SIG-M5 treated with dmso at 0.1 percent for 504 hours (cell line): ENCODE measurements at regions not wholly inside any gene's neighbourhood (a gene's known extent, or its start where the extent isn't known, plus 50 kb on each side); places are given as distances from the start of the nearest gene placed in this dataset.
"Not testable (repeated sequence)": the region's sequence is repeated elsewhere in the genome, so short reads cannot be mapped to it uniquely, and the experiment has no call there.

Experiments
- DNase-seq: peaks from one replicate; lab custom pipeline; 2025; ENCODE audit not compliant: unreplicated experiment; lab: John Stamatoyannopoulos, UW

- not testable (repeated sequence) for DNase-seq
These were observed 318.1 kb upstream of the FRG1 start for GRCh38 chr4:189622574-189622973.

GRCh38 chr4:189627041-189627440 lies 313.6 kb upstream of the FRG1 start:
- not testable (repeated sequence) for DNase-seq

GRCh38 chr4:189629733-189630132 lies 310.9 kb upstream of the FRG1 start:
- not testable (repeated sequence) for DNase-seq

- not testable (repeated sequence) for DNase-seq
These were observed 309.6 kb upstream of the FRG1 start for GRCh38 chr4:189630913-189631567.

- not testable (repeated sequence) for DNase-seq
These were observed 309.1 kb upstream of the FRG1 start for GRCh38 chr4:189631568-189631916.

- DNase-seq = not testable (repeated sequence)
These were observed 290.2 kb upstream of the FRG1 start for GRCh38 chr4:189650436-189650835.

- not testable (repeated sequence) for DNase-seq
These were observed 287.5 kb upstream of the FRG1 start for GRCh38 chr4:189653130-189653653.

- DNase-seq = not testable (repeated sequence)
These were observed 286.7 kb upstream of the FRG1 start for GRCh38 chr4:189653983-189654382.

GRCh38 chr4:189654396-189654795 lies 286.3 kb upstream of the FRG1 start:
- not testable (repeated sequence) for DNase-seq

- not testable (repeated sequence) for DNase-seq
These were observed 284.9 kb upstream of the FRG1 start for GRCh38 chr4:189655817-189656216.

- DNase-seq = no peak
These were observed 284.0 kb upstream of the FRG1 start for GRCh38 chr4:189656641-189657040.

GRCh38 chr4:189658259-189658658 lies 282.4 kb upstream of the FRG1 start:
- DNase-seq = not testable (repeated sequence)

GRCh38 chr4:189658831-189659230 lies 281.8 kb upstream of the FRG1 start:
- DNase-seq = not testable (repeated sequence)

- no peak for DNase-seq
These were observed 281.4 kb upstream of the FRG1 start for GRCh38 chr4:189659287-189659686.

- no peak for DNase-seq
These were observed 279.8 kb upstream of the FRG1 start for GRCh38 chr4:189660722-189661360.

GRCh38 chr4:189664693-189665250 lies 275.9 kb upstream of the FRG1 start:
- no peak for DNase-seq

- DNase-seq = not testable (repeated sequence)
These were observed 274.9 kb upstream of the FRG1 start for GRCh38 chr4:189665712-189666305.

GRCh38 chr4:189667386-189667785 lies 273.3 kb upstream of the FRG1 start:
- DNase-seq = not testable (repeated sequence)

- DNase-seq = not testable (repeated sequence)
These were observed 242.9 kb upstream of the FRG1 start for GRCh38 chr4:189697675-189698245.

- DNase-seq = not testable (repeated sequence)
These were observed 237.7 kb upstream of the FRG1 start for GRCh38 chr4:189703000-189703399.

- DNase-seq = not testable (repeated sequence)
These were observed 233.9 kb upstream of the FRG1 start for GRCh38 chr4:189706821-189707220.
